GM18951 (cell line): ENCODE measurements at regions not wholly inside any gene's neighbourhood (a gene's known extent, or its start where the extent isn't known, plus 50 kb on each side); places are given as distances from the start of the nearest gene placed in this dataset.
"Not testable (repeated sequence)": the region's sequence is repeated elsewhere in the genome, so short reads cannot be mapped to it uniquely, and the experiment has no call there.

ENCODE experiments used
- POLR2A ChIP-seq: IDR thresholded peaks from 4 replicates; pipeline ENCODE4 v1.6.1; 2011; ENCODE audit warnings: mild to moderate bottlenecking; ENCODE audit not compliant: insufficient read length, insufficient read depth; ENCODE audit errors: extremely low read depth
- in situ Hi-C: fragments of 300-500 bp; cut with MboI; formaldehyde crosslinking; loops from one replicate; pipeline ENCODE4 v1.12.0; 2022; ENCODE audit warnings: low sequenced_read_pairs, mixed read lengths, inconsistent platforms; ENCODE audit not compliant: unreplicated experiment

DNA sequence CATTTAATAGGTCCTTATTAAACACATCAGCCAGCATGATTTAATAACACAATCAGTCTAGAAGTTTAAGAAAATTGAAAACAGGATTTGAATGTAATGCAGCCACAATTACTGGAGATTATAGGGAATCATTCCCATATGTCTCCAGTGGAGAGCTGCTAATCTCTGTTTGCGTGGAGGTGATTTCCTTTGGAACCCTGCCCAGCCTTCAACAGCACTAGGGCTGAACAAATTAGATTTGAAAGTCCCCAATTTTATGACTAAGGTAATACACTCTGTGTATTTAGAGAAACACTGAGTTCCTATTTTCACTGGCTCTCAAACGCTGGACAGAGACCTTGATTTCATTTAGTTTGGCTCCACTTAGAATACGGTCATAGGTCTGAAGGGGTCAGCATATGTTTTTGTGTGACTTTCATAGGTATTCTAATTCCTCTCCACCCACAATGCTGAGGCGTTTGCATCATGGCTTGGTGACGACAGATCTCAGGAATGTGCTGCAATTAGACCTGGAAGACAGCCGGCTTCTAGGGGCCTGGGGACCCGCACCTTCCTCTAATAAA is 508.3 kb downstream of the EBF1 start:
- TF ChIP-seq POLR2A: no peak
- in situ Hi-C loops: no loop called here

DNA sequence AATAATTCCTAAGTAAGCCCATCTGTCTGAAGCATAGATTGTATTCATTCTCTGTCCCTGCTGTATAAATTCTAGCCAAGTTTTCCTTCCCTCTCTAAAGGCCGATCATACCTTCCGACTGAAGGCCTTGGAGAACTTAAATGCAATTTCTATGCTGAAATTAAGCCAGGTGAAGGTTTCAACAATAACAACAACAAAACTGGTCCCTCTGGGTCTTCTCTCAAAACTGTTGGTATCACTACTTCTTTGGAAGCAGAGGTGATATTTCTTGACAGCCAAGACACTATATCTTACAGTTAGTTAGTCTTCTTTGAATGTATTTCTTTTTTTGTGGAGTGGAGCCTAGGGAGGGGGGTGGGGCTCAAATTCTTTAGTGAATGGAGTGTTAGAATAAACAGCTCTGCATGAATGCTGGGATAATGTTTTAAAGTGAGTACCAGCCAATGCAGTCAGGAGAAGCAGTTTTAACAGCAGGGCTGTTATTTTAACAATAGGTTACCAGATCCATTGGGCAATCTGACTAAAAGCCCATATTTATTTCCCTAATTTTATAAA is 508.9 kb downstream of the EBF1 start:
- no peak for TF ChIP-seq POLR2A
- in situ Hi-C loops: no loop called here

DNA sequence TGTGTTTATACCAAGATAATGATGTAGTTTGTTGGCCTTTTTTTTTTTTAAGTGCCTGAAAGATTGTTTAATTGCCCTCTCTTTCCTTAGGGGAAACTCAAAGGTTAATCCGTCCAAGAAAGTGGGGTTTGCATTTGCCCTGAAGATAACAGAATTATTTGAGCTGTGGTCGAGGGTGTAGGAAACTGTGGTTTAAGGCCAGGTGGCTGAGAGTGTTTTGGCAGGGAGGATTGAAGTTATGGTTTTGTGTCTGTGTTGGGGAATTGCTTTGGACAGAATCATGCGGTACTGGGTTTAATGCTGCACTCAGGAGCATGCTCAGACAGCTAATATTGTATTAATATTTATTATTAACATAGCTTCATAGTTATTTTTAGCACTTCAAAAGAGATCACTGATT is 509.8 kb downstream of the EBF1 start:
- in situ Hi-C loops: no loop called here
- TF ChIP-seq POLR2A: no peak

DNA sequence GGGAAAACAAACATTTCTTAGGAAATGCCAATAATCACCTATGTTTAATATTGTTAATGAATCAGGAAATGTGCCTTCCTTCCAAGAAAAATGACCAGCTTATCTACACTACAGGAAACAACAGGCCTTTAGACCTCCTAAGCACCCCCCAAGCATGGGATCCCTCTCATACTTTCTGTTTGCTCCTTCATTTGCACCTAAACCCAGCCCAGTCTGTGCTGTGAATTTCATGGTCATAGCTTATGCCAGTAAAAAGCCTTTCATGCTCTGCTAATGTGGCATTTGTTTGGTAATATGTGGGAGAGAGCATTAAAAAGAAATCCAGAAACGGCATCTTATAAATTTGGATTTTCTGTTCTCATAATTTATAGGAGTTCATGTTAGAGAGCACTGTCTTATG is 511.1 kb downstream of the EBF1 start:
- TF ChIP-seq POLR2A: no peak
- in situ Hi-C loops: no loop called here

DNA sequence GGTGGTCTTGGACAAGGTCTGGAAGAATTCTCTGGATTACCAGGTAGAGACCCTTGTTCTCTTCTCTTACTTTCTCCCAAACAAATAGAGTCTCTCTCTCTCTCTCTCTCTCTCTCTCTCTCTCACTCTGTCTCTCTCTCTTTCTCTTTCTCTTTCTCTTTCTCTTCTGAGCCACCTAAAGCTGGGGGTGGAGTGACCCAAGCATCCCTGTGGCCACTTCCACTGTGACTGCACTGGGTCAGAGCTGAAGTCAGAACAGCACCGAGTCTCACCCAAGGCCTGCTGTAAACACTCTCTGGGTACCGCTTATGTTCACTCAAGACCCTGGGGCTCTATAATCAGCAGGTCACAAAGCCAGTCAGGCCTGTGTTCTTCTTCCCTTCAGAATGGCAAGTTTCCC is 513.7 kb downstream of the EBF1 start:
- in situ Hi-C loops: no loop called here
- TF ChIP-seq POLR2A: no peak

DNA sequence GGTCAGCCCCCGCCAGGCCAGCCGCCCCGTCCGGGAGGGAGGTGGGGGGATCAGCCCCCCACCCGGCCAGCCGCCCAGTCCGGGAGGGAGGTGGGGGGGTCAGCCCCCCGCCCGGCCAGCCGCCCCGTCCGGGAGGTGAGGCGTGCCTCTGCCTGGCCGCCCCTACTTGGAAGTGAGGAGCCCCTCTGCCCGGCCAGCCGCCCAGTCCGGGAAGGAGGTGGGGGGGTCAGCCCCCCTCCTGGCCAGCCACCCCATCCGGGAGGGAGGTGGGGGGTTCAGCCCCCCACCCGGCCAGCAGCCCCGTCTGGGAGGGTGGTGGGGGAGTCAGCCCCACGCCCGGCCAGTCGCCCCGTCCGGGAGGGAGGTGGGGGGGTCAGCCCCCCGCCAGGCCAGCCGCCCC is 517.0 kb downstream of the EBF1 start:
- in situ Hi-C loops: not testable (repeated sequence)

DNA sequence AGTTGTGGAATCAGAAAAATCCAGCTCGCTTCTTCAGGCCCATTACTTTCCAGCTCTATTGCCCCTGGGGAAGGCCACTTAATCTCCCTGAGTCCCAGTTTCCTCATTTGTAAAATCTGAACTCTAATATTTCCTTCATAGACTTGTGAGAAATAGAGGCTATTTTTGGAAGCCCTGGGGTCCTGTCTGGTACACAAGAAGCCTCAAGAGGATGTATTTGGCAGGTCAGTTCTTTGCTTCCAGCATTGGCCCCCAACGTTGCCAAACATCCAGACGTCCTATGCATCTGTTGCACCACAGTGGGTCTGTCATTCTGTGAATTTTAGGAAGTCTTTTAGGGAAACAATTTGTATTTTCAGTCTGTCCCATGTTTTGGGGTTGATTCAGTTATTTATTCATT is 525.9 kb downstream of the EBF1 start:
- in situ Hi-C loops: no loop called here
- TF ChIP-seq POLR2A: no peak

DNA sequence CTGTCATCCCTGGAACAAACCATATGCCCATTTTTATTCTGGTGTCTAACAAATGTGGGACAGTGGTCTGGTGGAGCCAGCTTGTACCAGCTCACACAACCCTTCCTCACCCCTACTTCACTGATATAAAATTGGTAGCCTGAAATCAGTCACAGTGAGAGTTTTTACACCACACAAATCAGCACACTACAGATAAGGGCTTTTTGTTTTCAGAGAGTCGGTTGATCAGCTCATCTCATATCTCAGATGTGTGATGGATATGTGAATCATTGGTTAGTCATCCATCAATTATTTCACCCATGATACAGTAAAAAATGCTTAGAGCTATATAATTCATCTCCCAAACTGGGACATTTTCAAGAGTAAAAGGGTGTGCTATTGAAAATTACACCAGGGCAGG is 529.2 kb downstream of the EBF1 start:
- in situ Hi-C loops: no loop called here
- no peak for TF ChIP-seq POLR2A

DNA sequence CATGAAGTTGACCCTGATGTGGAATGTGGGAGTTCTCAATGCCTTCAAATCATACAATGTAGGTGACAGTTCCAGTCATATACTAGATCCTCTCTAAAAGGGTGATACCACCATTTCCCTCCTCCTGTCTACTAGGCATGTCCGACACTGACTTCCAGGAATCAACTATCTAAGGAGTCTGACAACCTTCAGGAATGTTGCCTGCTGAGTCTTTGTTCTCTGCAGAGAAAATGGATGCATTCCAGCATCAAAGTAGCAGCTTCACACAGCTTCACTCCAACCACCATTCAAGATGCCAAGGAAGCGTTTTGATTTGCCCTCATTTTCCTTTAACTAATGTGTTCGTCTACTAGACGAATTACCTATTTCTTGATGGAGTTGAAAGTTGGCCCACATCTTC is 530.2 kb downstream of the EBF1 start:
- in situ Hi-C loops: no loop called here
- TF ChIP-seq POLR2A: no peak

DNA sequence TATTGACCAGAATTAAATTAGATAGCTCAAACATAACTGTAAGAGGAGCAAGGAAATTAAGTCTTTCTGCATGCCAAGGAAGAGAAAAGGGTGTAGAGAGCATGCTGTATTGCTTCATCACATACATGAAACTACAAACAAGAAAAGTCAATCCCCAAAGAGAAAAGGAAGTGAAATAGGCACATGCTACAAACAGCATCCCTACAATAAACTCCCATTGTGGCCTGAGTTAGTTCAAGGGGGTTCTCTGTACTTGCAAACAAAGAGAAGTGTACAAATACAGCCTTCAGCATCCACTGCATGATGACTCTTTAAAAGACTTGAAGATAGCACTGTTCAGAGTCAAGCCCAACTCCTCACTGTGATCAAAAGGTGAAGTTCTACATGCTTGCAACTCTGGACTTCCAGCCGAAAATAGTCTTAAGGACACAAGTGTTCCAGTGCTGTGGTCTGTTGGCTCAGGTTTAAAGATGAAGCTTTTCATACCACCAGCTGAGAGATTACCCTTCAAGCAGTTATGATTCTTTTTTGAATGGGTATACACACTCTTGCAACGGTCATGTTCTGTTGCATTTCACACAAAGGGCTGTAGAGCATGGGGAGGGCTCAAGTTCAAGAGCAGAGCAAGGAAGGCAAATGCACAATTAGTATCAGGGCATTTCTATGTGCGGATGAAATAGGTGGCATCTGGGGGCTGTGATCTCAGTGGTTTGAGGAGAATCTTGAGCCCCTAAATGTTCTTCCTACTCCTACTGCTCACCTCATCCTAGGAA is 534.5 kb downstream of the EBF1 start:
- TF ChIP-seq POLR2A: no peak
- in situ Hi-C loops: no loop called here

DNA sequence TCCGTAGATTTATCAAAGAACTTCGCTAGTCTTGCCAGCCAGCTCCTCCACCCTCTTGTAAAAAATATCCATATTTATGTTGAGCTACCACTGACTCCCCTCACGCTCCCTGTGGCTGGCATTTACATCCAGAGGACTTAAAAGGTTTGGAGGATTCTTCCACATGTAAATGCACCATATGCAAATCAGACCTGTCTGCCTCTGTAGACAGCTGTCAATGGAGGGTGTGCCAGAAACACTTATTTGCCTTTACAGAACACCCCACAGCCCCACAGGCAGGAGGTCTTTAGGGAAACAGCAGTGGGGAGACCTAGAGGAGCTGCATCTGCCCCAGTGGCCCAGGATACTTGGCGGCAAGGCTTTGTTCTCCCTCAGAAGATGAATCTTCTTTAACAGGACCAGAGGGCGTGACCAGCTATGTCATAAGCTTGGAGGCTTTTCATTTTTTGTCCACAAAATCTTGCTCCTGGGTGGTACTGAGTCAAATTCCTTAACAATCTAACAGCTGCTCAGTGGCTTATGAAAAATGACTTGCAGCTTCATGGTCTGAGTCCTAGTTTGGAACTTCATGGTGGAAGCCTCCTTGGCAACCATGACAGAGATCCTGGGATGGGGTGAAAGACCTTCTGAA is 535.8 kb downstream of the EBF1 start:
- no peak for TF ChIP-seq POLR2A
- in situ Hi-C loops: no loop called here

DNA sequence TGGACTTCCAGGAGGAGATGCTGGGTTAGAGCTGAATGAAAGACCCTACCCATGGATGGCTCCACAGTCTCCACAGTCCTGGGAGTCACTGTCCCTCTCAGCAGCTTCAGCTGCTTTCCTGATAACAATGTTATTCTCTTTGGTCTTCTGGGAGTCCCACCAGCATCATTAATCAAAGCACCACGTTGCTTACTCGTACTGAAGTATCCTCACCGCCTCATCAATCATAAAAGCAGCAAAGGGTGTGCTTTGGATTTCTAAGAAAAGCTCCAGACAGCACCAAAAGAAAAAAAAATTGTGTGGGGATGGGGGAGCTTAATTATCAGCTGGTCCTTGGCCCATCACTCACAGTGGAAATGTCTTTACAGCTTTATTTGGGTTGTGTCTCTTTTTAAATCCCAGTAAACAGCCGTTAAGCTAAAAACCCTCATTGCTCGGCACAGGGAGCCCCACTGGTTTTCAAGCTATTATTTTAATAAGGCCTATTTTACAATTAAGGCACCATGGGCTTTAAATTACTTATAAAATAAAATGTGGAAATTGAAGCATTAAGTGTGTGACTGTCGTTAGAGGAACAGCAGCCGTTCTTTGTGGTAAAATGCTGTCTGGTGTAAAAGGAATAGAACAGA is 538.0 kb downstream of the EBF1 start:
- in situ Hi-C loops: no loop called here
- TF ChIP-seq POLR2A: no peak

DNA sequence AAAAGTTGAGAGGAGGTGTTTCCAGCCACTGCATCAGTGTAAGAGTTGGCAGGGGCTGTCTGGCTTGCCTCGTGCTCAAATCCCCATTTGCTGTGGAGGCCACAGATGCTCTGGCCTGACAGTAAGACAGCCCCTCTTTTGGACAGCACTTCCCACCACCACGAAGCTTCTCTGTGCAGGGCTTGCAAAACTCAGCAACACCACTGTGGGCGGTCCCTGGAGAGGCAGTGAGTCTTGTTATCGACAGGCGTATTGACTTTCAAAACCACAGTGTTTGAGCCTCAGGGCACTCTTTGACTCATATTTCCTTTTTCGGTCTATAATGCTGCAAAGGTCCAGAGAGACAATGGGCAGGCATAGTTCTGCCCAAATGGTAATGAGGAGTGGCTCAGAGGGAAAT is 539.5 kb downstream of the EBF1 start:
- in situ Hi-C loops: no loop called here
- no peak for TF ChIP-seq POLR2A
